ENCODE measurements at regions not wholly inside any gene's neighbourhood (a gene's known extent, or its start where the extent isn't known, plus 50 kb on each side); places are given as distances from the start of the nearest gene placed in this dataset.
"Not testable (repeated sequence)": the region's sequence is repeated elsewhere in the genome, so short reads cannot be mapped to it uniquely, and the experiment has no call there.

- H3K27ac ChIP-seq: no peak overlapping the region
Measured at GRCh38 chrX:52271206-52271605, 86.5 kb downstream of the MAGED4 start.

GRCh38 chrX:52277666-52278065 is 91.2 kb upstream of the XAGE2 start:
- TF ChIP-seq ZFX (IDR thresholded peaks at IDR 0.05; ENCODE audit: borderline replicate concordance): no peak
- TF ChIP-seq CTCF (IDR thresholded peaks at IDR 0.05): no peak
- H3K27ac ChIP-seq: no peak overlapping the region

More at GRCh38 chrX:52271206-52271605, 86.5 kb downstream of the MAGED4 start:
- TF ChIP-seq ZFX (IDR thresholded peaks at IDR 0.05; ENCODE audit: borderline replicate concordance) (no peak), CTCF (IDR thresholded peaks at IDR 0.05) (no peak)

GRCh38 chrX:52280812-52281211 is 88.0 kb upstream of the XAGE2 start:
- TF ChIP-seq CTCF (IDR thresholded peaks at IDR 0.05) (no peak), ZFX (IDR thresholded peaks at IDR 0.05; ENCODE audit: borderline replicate concordance) (no peak)
- H3K27ac ChIP-seq: no peak overlapping the region

GRCh38 chrX:52284865-52285264 is 84.0 kb upstream of the XAGE2 start:
- TF ChIP-seq CTCF (IDR thresholded peaks at IDR 0.05) (no peak), ZFX (IDR thresholded peaks at IDR 0.05; ENCODE audit: borderline replicate concordance) (no peak)
- no peak overlapping the region for H3K27ac ChIP-seq

GRCh38 chrX:52298968-52299367 is 69.9 kb upstream of the XAGE2 start:
- H3K27ac ChIP-seq: not testable (repeated sequence)

GRCh38 chrX:52308532-52308931 is 60.3 kb upstream of the XAGE2 start:
- H3K27ac ChIP-seq: not testable (repeated sequence)

All from 22Rv1 (cell line).